Ovary (tissue), 7 donors: ENCODE measurements at regions not wholly inside any gene's neighbourhood (a gene's known extent, or its start where the extent isn't known, plus 50 kb on each side); places are given as distances from the start of the nearest gene placed in this dataset.

Source experiments
- DNase-seq, 5 donors: peaks; one replicate each; pipeline ENCODE4 v3.0.0-alpha.2; 2019 to 2020
- H3K27ac ChIP-seq, 2 donors: fragments of 200-600 bp; one replicate each; pipeline versions ENCODE4 v1.5.1 to v1.8.0; 2019 to 2022
- H3K27me3 ChIP-seq: fragments of 200-600 bp; one replicate; pipeline ENCODE4 v1.8.0; 2022
- H3K36me3 ChIP-seq: fragments of 200-600 bp; sonication (generic); one replicate; pipeline ENCODE4 v1.5.1; 2019
- H3K4me1 ChIP-seq: one replicate; pipeline ENCODE4 v1.8.1; 2013; ENCODE audit warnings: mild to moderate bottlenecking, moderate library complexity; ENCODE audit not compliant: insufficient read depth
- H3K4me3 ChIP-seq: fragments of 200-600 bp; sonication (generic); one replicate; pipeline ENCODE4 v1.5.1; 2017
- H3K9me3 ChIP-seq, 2 donors: fragments of 200-600 bp in 1 of 2; sonication (generic) in 1 of 2; one replicate each; pipeline versions ENCODE4 v1.5.1 to v1.8.1; 2013 to 2019; ENCODE audit warnings: mild to moderate bottlenecking in 1 of 2, moderate library complexity in 1 of 2
- EP300 ChIP-seq: sonication (generic); formaldehyde crosslinking; IDR thresholded peaks from one replicate; pipeline ENCODE4 v1.6.1; 2017; ENCODE audit warnings: antibody characterized with exemption
- POLR2A ChIP-seq: fragments of 450-650 bp; IDR thresholded peaks from one replicate; pipeline ENCODE4 v1.6.1; 2017; ENCODE audit warnings: antibody characterized with exemption, mild to moderate bottlenecking, moderate library complexity
- WGBS, 3 donors: extraction: QIAGEN DNeasy Blood & Tissue Kit in 1 of 3; methylation state at CpG; one replicate each; pipeline versions ENCODE4 v1.1.5 to v1.1.7; 2013 to 2017; 5-methylcytosine and 5-hydroxymethylcytosine counted together
- intact Hi-C, 4 donors: fragments of 100-400 bp; cut with DNase I; formaldehyde crosslinking; loops; one replicate each; pipeline versions ENCODE4 v1.11.0 to v1.15.1; 2022 to 2023
- TF ChIP-seq, protein P1 (sequence below), 3 donors: fragments of 450-650 bp in 2 of 3; fragments of 200-600 bp in 1 of 3; IDR thresholded peaks; one replicate each; pipeline versions ENCODE4 v1.5.1 to v1.8.0; 2016 to 2022; ENCODE audit warnings: antibody characterized with exemption in 3 of 3, mild to moderate bottlenecking in 1 of 3
- donor health status: DM: no; HTN: no; CAD: no; lungs with moderate emphysema.
- donor health status: DM: no; HTN: no; CAD: no.
- donor health status: Bipolar disorder and iron deficiency.
- donor health status: DM: no; HTN: no; CAD: no.
- donor health status: DM: yes; HTN: yes; CAD: no.

DNA sequence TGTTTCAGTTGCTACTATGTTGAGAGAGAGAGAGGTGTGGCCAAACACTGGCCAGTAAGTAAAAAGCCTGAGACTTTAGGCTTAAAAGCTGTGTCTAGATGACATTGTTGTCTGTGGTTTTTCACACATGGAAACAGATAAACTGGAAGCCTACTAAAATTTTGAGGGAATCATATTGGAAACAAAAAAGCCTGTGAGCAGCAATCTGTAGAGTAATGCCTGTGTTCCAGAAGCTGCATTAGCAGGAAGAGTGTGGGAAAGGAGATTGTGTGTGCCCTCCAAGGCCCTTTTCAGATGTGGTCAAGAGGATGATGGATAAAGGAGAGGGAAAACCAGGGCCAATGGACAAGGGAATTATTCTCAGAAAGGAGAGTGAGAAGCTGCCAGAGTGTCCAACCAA lies 236.3 kb upstream of the SPRED2 start:
- Histone ChIP-seq H3K4me1 (peaks cover 1% of the 10 kb centered on the region), H3K36me3 (no peaks in the 10 kb centered on the region), H3K27me3 (no peaks in the 10 kb centered on the region), H3K4me3 (no peak overlapping the region), H3K27ac (no peak overlapping the region), H3K9me3 (peaks cover 0 to 5% of the 10 kb centered on the region in 2 donors)
- DNase-seq, result no peak
- intact Hi-C loops, result no loop called here
- no peak for TF ChIP-seq EP300
- no peak for TF ChIP-seq POLR2A
- TF ChIP-seq, protein P1, sequence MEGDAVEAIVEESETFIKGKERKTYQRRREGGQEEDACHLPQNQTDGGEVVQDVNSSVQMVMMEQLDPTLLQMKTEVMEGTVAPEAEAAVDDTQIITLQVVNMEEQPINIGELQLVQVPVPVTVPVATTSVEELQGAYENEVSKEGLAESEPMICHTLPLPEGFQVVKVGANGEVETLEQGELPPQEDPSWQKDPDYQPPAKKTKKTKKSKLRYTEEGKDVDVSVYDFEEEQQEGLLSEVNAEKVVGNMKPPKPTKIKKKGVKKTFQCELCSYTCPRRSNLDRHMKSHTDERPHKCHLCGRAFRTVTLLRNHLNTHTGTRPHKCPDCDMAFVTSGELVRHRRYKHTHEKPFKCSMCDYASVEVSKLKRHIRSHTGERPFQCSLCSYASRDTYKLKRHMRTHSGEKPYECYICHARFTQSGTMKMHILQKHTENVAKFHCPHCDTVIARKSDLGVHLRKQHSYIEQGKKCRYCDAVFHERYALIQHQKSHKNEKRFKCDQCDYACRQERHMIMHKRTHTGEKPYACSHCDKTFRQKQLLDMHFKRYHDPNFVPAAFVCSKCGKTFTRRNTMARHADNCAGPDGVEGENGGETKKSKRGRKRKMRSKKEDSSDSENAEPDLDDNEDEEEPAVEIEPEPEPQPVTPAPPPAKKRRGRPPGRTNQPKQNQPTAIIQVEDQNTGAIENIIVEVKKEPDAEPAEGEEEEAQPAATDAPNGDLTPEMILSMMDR (IDR thresholded peaks at IDR 0.05), result no peak

DNA sequence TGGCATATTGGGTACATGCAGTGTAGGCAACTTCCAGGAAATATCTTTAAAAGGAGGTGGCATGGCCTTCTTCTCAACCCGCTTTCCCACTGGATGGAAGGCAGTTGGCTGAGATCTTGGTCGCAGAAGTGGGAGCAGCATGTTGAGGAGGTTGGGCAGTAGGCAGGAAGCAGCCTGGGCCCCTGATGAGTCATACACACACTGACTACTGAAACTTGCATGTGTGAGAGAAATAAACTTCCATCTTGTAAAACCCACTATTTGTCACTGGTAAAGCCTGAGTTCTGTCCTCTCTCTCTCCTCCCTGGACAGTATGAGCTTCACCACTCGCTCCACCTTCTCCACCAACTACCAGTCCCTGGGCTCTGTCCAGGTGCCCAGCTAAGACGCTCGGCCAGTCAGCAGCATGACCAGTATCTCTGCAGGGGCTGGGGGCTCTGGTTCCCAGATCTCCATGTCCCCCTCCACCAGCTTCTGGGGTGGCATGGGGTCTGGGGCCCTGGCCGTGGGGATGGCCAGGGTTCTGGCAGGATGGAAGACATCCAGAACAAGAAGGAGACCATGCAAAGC lies 233.8 kb upstream of the SPRED2 start:
- Histone ChIP-seq H3K27ac (no peak overlapping the region), H3K4me1 (peaks cover 9% of the 10 kb centered on the region), H3K36me3 (no peaks in the 10 kb centered on the region), H3K9me3 (peaks cover 0 to 5% of the 10 kb centered on the region in 2 donors), H3K27me3 (no peaks in the 10 kb centered on the region), H3K4me3 (no peak overlapping the region)
- intact Hi-C loops, result no loop called here
- no peak for DNase-seq
- TF ChIP-seq, protein P1 (IDR thresholded peaks at IDR 0.05), result no peak
- TF ChIP-seq EP300, result no peak
- no peak for TF ChIP-seq POLR2A
- WGBS, 3 donors, result 92 to 96% (median 95%) methylated on average over 6 of the region's 6 CpGs

DNA sequence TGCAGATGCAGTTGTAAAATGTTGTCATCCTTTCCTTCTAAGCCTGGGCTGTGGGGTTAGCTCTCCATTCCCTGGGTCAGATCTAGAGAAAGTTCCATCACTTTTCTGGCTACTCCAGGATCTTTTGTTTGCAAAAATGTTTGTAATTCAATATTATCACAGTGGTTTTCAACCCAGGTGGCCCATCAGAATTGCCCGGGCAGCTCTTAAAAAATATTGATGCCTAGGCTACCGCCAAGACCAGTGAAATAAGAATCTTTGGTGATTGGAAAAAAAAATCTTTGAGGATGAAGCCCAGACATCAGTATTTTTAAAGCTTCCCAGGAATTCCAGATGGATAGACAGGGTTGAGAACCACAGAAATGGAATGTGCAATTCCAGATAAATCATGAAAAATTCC lies 232.5 kb upstream of the SPRED2 start:
- DNase-seq, result no peak
- no peak overlapping the region for H3K4me3 ChIP-seq
- peaks cover 0 to 5% of the 10 kb centered on the region in 2 donors for H3K9me3 ChIP-seq
- intact Hi-C loops, result no loop called here
- TF ChIP-seq, protein P1 (IDR thresholded peaks at IDR 0.05), result no peak
- TF ChIP-seq POLR2A (no peak), EP300 (no peak)
- no peaks in the 10 kb centered on the region for H3K36me3 ChIP-seq
- H3K27me3 ChIP-seq, result no peaks in the 10 kb centered on the region
- H3K4me1 ChIP-seq, result peaks cover 12% of the 10 kb centered on the region
- WGBS, 3 donors, result 84 to 88% (median 87%) methylated on average over 2 of the region's 2 CpGs
- H3K27ac ChIP-seq, result no peak overlapping the region

DNA sequence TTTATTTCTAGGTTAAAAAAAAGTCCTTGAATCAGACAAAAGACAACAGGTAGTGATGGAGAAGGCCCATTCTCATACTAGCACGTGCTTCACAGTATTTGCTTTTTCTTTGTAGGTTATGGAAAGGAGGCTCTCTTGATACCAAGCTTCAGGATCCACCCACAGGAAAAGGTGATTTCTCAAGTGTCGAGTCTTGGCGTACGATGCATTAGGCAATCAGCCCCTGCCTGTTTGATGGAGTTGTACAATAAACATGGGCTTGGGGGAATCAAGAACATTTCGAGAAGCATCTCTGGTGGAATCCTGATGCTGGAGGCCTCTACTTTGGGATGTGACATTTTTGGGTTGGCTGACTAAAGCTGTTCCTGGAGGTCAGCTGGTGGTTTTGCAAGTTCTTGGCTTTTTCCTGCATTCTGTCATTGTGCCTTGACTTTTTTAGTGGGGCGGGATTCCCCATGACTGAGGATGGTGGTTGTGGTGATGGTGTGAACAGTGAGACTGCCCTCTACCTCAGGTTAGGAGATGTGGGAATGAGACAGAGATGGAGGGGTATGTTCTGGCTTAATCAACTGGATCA lies 231.5 kb upstream of the SPRED2 start:
- Histone ChIP-seq H3K27me3 (no peaks in the 10 kb centered on the region), H3K4me3 (no peak overlapping the region), H3K27ac (no peak overlapping the region), H3K36me3 (no peaks in the 10 kb centered on the region), H3K4me1 (peaks cover 12% of the 10 kb centered on the region), H3K9me3 (peaks cover 0 to 2% of the 10 kb centered on the region in 2 donors)
- no peak for DNase-seq
- TF ChIP-seq, protein P1 (IDR thresholded peaks at IDR 0.05), result no peak
- TF ChIP-seq EP300 (no peak), POLR2A (no peak)
- intact Hi-C loops, result no loop called here
- 79 to 97% (median 95%) methylated on average over 6 of the region's 6 CpGs for WGBS, 3 donors
